Neural progenitor cell (in vitro differentiated cells): ENCODE measurements at regions not wholly inside any gene's neighbourhood (a gene's known extent, or its start where the extent isn't known, plus 50 kb on each side); places are given as distances from the start of the nearest gene placed in this dataset.

ENCODE experiments used
- DNase-seq: peaks from one replicate; pipeline ENCODE4 v3.0.0-alpha.2; 2016; ENCODE audit warnings: low spot score
- H2AFZ ChIP-seq: fragments of 200-600 bp; sonication (generic); replicated peaks from 2 replicates; pipeline ENCODE4 v1.6.1; 2016; ENCODE audit warnings: antibody characterized with exemption
- H3F3A ChIP-seq: fragments of 200-600 bp; sonication (generic); 2 replicates; pipeline ENCODE4 v1.6.1; 2016; ENCODE audit warnings: antibody characterized with exemption, low read depth
- H3K27ac ChIP-seq: fragments of 200-600 bp; sonication (generic); 2 replicates; pipeline ENCODE4 v1.5.1; 2016; ENCODE audit warnings: mild to moderate bottlenecking
- H3K27me3 ChIP-seq: fragments of 200-600 bp; sonication (generic); 2 replicates; pipeline ENCODE4 v1.6.1; 2016; ENCODE audit warnings: mild to moderate bottlenecking, moderate library complexity
- H3K36me3 ChIP-seq: fragments of 200-600 bp; sonication (generic); 2 replicates; pipeline ENCODE4 v1.5.1; 2016
- H3K4me1 ChIP-seq: fragments of 200-600 bp; sonication (generic); 2 replicates; pipeline ENCODE4 v1.6.1; 2016; ENCODE audit warnings: mixed run types
- H3K4me2 ChIP-seq: fragments of 200-600 bp; sonication (generic); 2 replicates; pipeline ENCODE4 v1.6.1; 2016
- H3K4me3 ChIP-seq: fragments of 200-600 bp; sonication (generic); 2 replicates; pipeline ENCODE4 v1.5.1; 2016
- H3K79me2 ChIP-seq: fragments of 200-600 bp; sonication (generic); 2 replicates; pipeline ENCODE4 v1.6.1; 2016; ENCODE audit warnings: low read depth
- H3K9ac ChIP-seq: fragments of 200-600 bp; sonication (generic); 2 replicates; pipeline ENCODE4 v1.6.1; 2016
- H3K9me3 ChIP-seq: fragments of 200-600 bp; sonication (generic); 2 replicates; pipeline ENCODE4 v1.5.1; 2016; ENCODE audit warnings: low read depth
- H4K20me1 ChIP-seq: fragments of 200-600 bp; sonication (generic); 2 replicates; pipeline ENCODE4 v1.6.1; 2016; ENCODE audit warnings: low read depth
- H3K27ac Mint-ChIP-seq: 3 replicates; pipeline ENCODE4 v1.8.0; 2021; ENCODE audit warnings: mixed read lengths
- H3K27me3 Mint-ChIP-seq: 2 replicates; pipeline ENCODE4 v1.8.0; 2022; ENCODE audit warnings: low read depth, mild to moderate bottlenecking, inconsistent platforms, moderate library complexity, mixed read lengths; ENCODE audit not compliant: insufficient read depth
- H3K36me3 Mint-ChIP-seq: 3 replicates; pipeline ENCODE4 v1.8.0; 2021; ENCODE audit warnings: mixed read lengths
- H3K4me1 Mint-ChIP-seq: 3 replicates; pipeline ENCODE4 v1.8.0; 2021; ENCODE audit warnings: mixed read lengths
- H3K4me3 Mint-ChIP-seq: 3 replicates; pipeline ENCODE4 v1.8.0; 2021; ENCODE audit warnings: mild to moderate bottlenecking, moderate library complexity, mixed read lengths
- H3K9me3 Mint-ChIP-seq: 3 replicates; pipeline ENCODE4 v1.8.0; 2020; ENCODE audit warnings: mixed read lengths
- EZH2 ChIP-seq: fragments of 200-600 bp; sonication (generic); IDR thresholded peaks from 2 replicates; pipeline ENCODE4 v1.6.1; 2017; ENCODE audit warnings: antibody characterized with exemption, mild to moderate bottlenecking, moderate library complexity
- EZH2phosphoT487 ChIP-seq: fragments of 200-600 bp; sonication (generic); IDR thresholded peaks from 2 replicates; pipeline ENCODE4 v1.6.1; 2017; ENCODE audit warnings: antibody characterized with exemption
- TF ChIP-seq, protein P1 (sequence below): fragments of 200-600 bp; sonication (generic); IDR thresholded peaks from 2 replicates; pipeline ENCODE4 v1.5.1; 2017; ENCODE audit warnings: antibody characterized with exemption, mild to moderate bottlenecking

DNA sequence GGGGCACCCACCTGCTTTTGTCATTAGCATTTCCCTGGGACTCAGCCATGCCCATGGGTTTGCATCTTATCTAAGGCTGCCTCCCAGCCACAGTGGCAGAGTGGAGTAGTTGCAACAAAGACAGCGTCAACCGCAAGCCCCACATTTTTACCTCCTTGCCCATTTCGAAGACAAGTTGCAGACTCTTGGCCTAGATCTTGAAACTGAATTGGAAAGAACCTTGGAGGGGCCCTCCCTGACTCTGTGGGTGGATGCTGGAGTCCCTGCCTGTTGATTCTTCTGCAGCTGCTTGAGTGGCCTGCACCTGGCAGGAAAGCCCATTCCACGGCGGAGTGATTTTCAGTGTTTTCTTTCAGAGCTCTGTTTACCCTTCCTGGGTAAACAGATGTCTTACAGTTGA is 309.0 kb downstream of the VRK1 start:
- Mint-ChIP-seq H3K9me3 (no peaks in the 10 kb centered on the region), H3K4me3 (no peak overlapping the region), H3K27me3 (no peaks in the 10 kb centered on the region), H3K36me3 (no peaks in the 10 kb centered on the region), H3K4me1 (peaks cover 9% of the 10 kb centered on the region), H3K27ac (no peak overlapping the region)
- no peak overlapping the region for H3K4me2 ChIP-seq
- no peak overlapping the region for H3K9ac ChIP-seq
- no peaks in the 10 kb centered on the region for H3K9me3 ChIP-seq
- H3K27me3 ChIP-seq, result no peaks in the 10 kb centered on the region
- no peak overlapping the region for H3K27ac ChIP-seq
- no peaks in the 10 kb centered on the region for H4K20me1 ChIP-seq
- H3K79me2 ChIP-seq, result no peaks in the 10 kb centered on the region
- H3K4me1 ChIP-seq, result no peaks in the 10 kb centered on the region
- DNase-seq, result no peak
- no peaks in the 10 kb centered on the region for H3F3A ChIP-seq
- H2AFZ ChIP-seq, result peak overlapping the region; percentile 26
- no peak overlapping the region for H3K4me3 ChIP-seq
- TF ChIP-seq, protein P1, sequence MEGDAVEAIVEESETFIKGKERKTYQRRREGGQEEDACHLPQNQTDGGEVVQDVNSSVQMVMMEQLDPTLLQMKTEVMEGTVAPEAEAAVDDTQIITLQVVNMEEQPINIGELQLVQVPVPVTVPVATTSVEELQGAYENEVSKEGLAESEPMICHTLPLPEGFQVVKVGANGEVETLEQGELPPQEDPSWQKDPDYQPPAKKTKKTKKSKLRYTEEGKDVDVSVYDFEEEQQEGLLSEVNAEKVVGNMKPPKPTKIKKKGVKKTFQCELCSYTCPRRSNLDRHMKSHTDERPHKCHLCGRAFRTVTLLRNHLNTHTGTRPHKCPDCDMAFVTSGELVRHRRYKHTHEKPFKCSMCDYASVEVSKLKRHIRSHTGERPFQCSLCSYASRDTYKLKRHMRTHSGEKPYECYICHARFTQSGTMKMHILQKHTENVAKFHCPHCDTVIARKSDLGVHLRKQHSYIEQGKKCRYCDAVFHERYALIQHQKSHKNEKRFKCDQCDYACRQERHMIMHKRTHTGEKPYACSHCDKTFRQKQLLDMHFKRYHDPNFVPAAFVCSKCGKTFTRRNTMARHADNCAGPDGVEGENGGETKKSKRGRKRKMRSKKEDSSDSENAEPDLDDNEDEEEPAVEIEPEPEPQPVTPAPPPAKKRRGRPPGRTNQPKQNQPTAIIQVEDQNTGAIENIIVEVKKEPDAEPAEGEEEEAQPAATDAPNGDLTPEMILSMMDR, result no peak
- no peak for TF ChIP-seq EZH2phosphoT487
- no peaks in the 10 kb centered on the region for H3K36me3 ChIP-seq

DNA sequence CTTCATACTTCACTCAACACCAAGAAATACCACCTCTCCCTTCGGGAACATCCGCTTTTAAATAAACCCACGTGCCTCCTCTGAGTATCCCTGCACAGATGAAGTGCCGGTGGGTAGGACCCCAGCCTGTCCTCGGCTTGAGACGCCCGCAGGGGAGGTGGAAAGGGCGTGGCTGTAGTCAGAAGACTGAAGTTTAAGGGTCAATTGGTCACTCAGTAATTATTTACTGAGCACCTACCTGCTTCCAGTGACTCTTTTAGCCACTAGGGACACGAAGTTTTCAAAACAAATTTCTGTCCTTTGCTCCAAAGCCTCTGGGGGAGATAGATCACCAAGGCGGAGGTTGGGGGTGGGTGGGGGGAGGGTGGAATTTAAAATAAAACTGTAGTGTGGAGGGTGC is 309.4 kb downstream of the VRK1 start:
- H3K4me2 ChIP-seq, result no peak overlapping the region
- H3K27ac Mint-ChIP-seq, result no peak overlapping the region
- H3K79me2 ChIP-seq, result no peaks in the 10 kb centered on the region
- H3K27ac ChIP-seq, result no peak overlapping the region
- H3K9ac ChIP-seq, result no peak overlapping the region
- H3K36me3 Mint-ChIP-seq, result no peaks in the 10 kb centered on the region
- TF ChIP-seq EZH2phosphoT487 (no peak), EZH2 (no peak)
- TF ChIP-seq, protein P1, result no peak
- H3K27me3 ChIP-seq, result no peaks in the 10 kb centered on the region
- H4K20me1 ChIP-seq, result no peaks in the 10 kb centered on the region
- peaks cover 7% of the 10 kb centered on the region for H3K4me1 Mint-ChIP-seq
- no peak overlapping the region for H3K4me3 ChIP-seq
- no peaks in the 10 kb centered on the region for H3K9me3 Mint-ChIP-seq
- H3K9me3 ChIP-seq, result no peaks in the 10 kb centered on the region
- no peak for DNase-seq
- H3K4me1 ChIP-seq, result no peaks in the 10 kb centered on the region
- H3K36me3 ChIP-seq, result no peaks in the 10 kb centered on the region
- H3K4me3 Mint-ChIP-seq, result no peak overlapping the region
- no peak overlapping the region for H2AFZ ChIP-seq
- no peaks in the 10 kb centered on the region for H3F3A ChIP-seq
- no peaks in the 10 kb centered on the region for H3K27me3 Mint-ChIP-seq

DNA sequence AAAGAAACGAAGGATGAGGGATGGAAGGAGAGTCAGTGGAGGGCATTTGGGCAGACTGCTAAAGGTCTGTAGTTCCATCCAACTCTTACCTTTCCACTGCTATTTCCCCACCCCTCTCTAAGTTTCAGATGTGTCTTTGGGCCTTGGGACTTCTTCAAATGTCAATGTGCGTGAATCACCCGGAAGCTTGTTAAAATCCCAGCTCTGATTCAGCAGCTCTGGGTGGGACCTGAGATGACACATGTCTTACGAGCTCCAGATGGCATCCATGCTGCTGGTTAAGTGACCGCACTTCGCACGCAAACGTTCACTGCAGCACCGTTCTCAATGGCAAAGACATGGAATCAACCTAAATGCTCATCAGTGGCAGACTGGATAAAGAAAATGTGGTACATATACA is 309.9 kb downstream of the VRK1 start:
- no peak overlapping the region for H2AFZ ChIP-seq
- H3K4me3 ChIP-seq, result no peak overlapping the region
- no peaks in the 10 kb centered on the region for H3K36me3 ChIP-seq
- Mint-ChIP-seq H3K4me1 (peaks cover 4% of the 10 kb centered on the region), H3K36me3 (no peaks in the 10 kb centered on the region), H3K27me3 (no peaks in the 10 kb centered on the region), H3K9me3 (no peaks in the 10 kb centered on the region), H3K27ac (no peak overlapping the region), H3K4me3 (no peak overlapping the region)
- TF ChIP-seq, protein P1, result no peak
- TF ChIP-seq EZH2phosphoT487 (no peak), EZH2 (no peak)
- no peaks in the 10 kb centered on the region for H3K4me1 ChIP-seq
- H3K9me3 ChIP-seq, result no peaks in the 10 kb centered on the region
- H3F3A ChIP-seq, result no peaks in the 10 kb centered on the region
- no peaks in the 10 kb centered on the region for H3K27me3 ChIP-seq
- no peaks in the 10 kb centered on the region for H3K79me2 ChIP-seq
- DNase-seq, result no peak
- no peaks in the 10 kb centered on the region for H4K20me1 ChIP-seq
- H3K27ac ChIP-seq, result no peak overlapping the region
- H3K4me2 ChIP-seq, result no peak overlapping the region
- no peak overlapping the region for H3K9ac ChIP-seq

DNA sequence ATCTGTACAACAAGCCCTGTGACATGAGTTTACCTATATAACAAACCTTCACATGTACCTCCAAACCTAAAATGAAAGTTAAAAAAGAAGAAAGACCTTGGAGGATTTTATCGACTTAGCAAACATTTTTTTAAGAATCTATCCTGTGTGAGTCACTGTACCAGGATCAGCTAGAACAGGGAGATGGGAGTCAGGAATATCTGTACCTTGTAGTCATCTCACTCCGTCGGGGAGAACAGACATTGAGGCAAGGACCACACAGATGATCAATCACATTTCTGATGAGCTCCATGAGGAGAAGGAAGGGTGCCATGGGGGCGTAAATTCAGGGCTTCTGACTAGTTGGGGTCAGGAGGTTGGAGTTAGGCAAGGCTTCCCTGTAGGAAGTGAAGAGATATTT is 310.6 kb downstream of the VRK1 start:
- peaks cover 4% of the 10 kb centered on the region for H3K4me1 Mint-ChIP-seq
- no peaks in the 10 kb centered on the region for H3K79me2 ChIP-seq
- TF ChIP-seq, protein P1, result no peak
- no peak for TF ChIP-seq EZH2phosphoT487
- no peak for TF ChIP-seq EZH2
- no peak overlapping the region for H3K9ac ChIP-seq
- H3K27ac ChIP-seq, result no peak overlapping the region
- no peaks in the 10 kb centered on the region for H3K27me3 Mint-ChIP-seq
- no peaks in the 10 kb centered on the region for H3K36me3 Mint-ChIP-seq
- DNase-seq, result no peak
- H2AFZ ChIP-seq, result no peak overlapping the region
- no peak overlapping the region for H3K4me3 Mint-ChIP-seq
- no peaks in the 10 kb centered on the region for H4K20me1 ChIP-seq
- H3K36me3 ChIP-seq, result no peaks in the 10 kb centered on the region
- no peak overlapping the region for H3K4me2 ChIP-seq
- no peaks in the 10 kb centered on the region for H3K27me3 ChIP-seq
- H3K9me3 Mint-ChIP-seq, result no peaks in the 10 kb centered on the region
- H3K27ac Mint-ChIP-seq, result no peak overlapping the region
- no peak overlapping the region for H3K4me3 ChIP-seq
- H3K4me1 ChIP-seq, result no peaks in the 10 kb centered on the region
- no peaks in the 10 kb centered on the region for H3F3A ChIP-seq
- H3K9me3 ChIP-seq, result no peaks in the 10 kb centered on the region
